Transverse colon (tissue), 4 donors: ENCODE measurements at regions not wholly inside any gene's neighbourhood (a gene's known extent, or its start where the extent isn't known, plus 50 kb on each side); places are given as distances from the start of the nearest gene placed in this dataset.
"Not testable (repeated sequence)": the region's sequence is repeated elsewhere in the genome, so short reads cannot be mapped to it uniquely, and the experiment has no call there.

ENCODE experiments used
- DNase-seq: peaks from one replicate; pipeline ENCODE4 v3.0.0-alpha.2; 2019
- H3K27ac ChIP-seq, 4 donors: fragments of 200-600 bp; sonication (generic); 2 replicates each; pipeline ENCODE4 v1.5.1; 2016 to 2018; ENCODE audit warnings: inconsistent platforms in 4 of 4
- H3K27me3 ChIP-seq: fragments of 200-600 bp; sonication (generic); 2 replicates; pipeline ENCODE4 v1.5.1; 2017; ENCODE audit warnings: inconsistent platforms
- H3K36me3 ChIP-seq, 4 donors: fragments of 200-600 bp; sonication (generic); 2 replicates each; pipeline ENCODE4 v1.5.1; 2017 to 2019; ENCODE audit warnings: inconsistent platforms in 4 of 4
- H3K4me1 ChIP-seq, 4 donors: fragments of 200-600 bp; sonication (generic); 2 replicates each; pipeline ENCODE4 v1.5.1; 2017 to 2020; ENCODE audit warnings: inconsistent platforms in 4 of 4
- H3K4me3 ChIP-seq, 4 donors: fragments of 200-600 bp; sonication (generic); 1 replicate in 1 of 4; 2 replicates in 3 of 4; pipeline versions ENCODE4 v1.5.1 to v1.6.1; 2017 to 2019; ENCODE audit warnings: inconsistent platforms in 4 of 4
- H3K9me3 ChIP-seq, 2 donors: fragments of 200-600 bp; sonication (generic); 2 replicates each; pipeline ENCODE4 v1.5.1; 2017 to 2019; ENCODE audit warnings: inconsistent platforms in 2 of 2
- CTCF ChIP-seq, 5 experiments: fragments of 200-600 bp in 3 of 5; fragments of 450-650 bp in 2 of 5; sonication (generic) in 3 of 5; IDR thresholded peaks; 1 replicate in 2 of 5; 2 replicates in 3 of 5; pipeline ENCODE4 v1.5.1; 2016 to 2017; ENCODE audit warnings: antibody characterized with exemption in 5 of 5, inconsistent platforms in 3 of 5, mild to moderate bottlenecking in 2 of 5, moderate library complexity in 1 of 5
- EP300 ChIP-seq: sonication (generic); formaldehyde crosslinking; IDR thresholded peaks from one replicate; pipeline ENCODE4 v1.6.1; 2017; ENCODE audit warnings: antibody characterized with exemption, low read depth
- POLR2A ChIP-seq: fragments of 450-650 bp; IDR thresholded peaks from one replicate; pipeline ENCODE4 v1.6.1; 2016; ENCODE audit warnings: antibody characterized with exemption, mild to moderate bottlenecking, moderate library complexity
- POLR2AphosphoS5 ChIP-seq, 3 donors: sonication (generic); formaldehyde crosslinking; IDR thresholded peaks; one replicate each; pipeline ENCODE4 v1.6.1; 2016; ENCODE audit warnings: antibody characterized with exemption in 3 of 3
- WGBS, 2 donors: methylation state at CpG; one replicate each; pipeline ENCODE4 v1.1.5; 2018; ENCODE audit warnings: low coverage in 1 of 2; 5-methylcytosine and 5-hydroxymethylcytosine counted together
- in situ Hi-C, 4 donors: fragments of 200-750 bp; cut with MboI; loops; one replicate each; pipeline versions ENCODE4 v1.15.0 to v1.15.1; 2017; ENCODE audit warnings: low sequenced_read_pairs in 3 of 4, low pct_ligation_motif_present in 1 of 4, low pct_unique_long_range_greater_than_20kb in 1 of 4
- intact Hi-C: fragments of 100-400 bp; cut with DNase I; formaldehyde crosslinking; loops from one replicate; pipeline ENCODE4 v1.15.1; 2023; ENCODE audit warnings: low total_unique reads

- TF ChIP-seq POLR2A (no peak), CTCF (IDR thresholded peaks at IDR 0.05) (no peak), EP300 (no peak), POLR2AphosphoS5 (IDR thresholded peaks at IDR 0.05) (no peak)
- intact Hi-C loops (no loop called here), in situ Hi-C loops (no loop called here)
- H3K4me1 ChIP-seq, result peaks cover 16 to 64% (median 43%) of the 10 kb centered on the region in 4 donors
- no peaks in the 10 kb centered on the region for H3K9me3 ChIP-seq
- H3K4me3 ChIP-seq, result no peak overlapping the region
- H3K27ac ChIP-seq, result peak overlapping the region in 3 of 4 donors; percentile 15 to 60 (median 44)
- H3K36me3 ChIP-seq, result no peaks in the 10 kb centered on the region
- no peaks in the 10 kb centered on the region for H3K27me3 ChIP-seq
- WGBS, 2 donors, result 49 to 57% methylated on average over 3 of the region's 3 CpGs
- DNase-seq, result no peak
Measured at GRCh38 chr20:51126337-51126736, 103.4 kb upstream of the KCNG1 start.

- TF ChIP-seq EP300, result no peak
- TF ChIP-seq POLR2AphosphoS5 (IDR thresholded peaks at IDR 0.05), result peak in 2 of 3 donors; percentile 65 to 80
- H3K27me3 ChIP-seq, result no peaks in the 10 kb centered on the region
- in situ Hi-C loops (no loop called here), intact Hi-C loops (no loop called here)
- DNase-seq, result no peak
- H3K36me3 ChIP-seq, result no peaks in the 10 kb centered on the region
- 33 to 58% methylated on average over 3 to 4 of the region's 4 CpGs for WGBS, 2 donors
- peaks cover 19 to 68% (median 48%) of the 10 kb centered on the region in 4 donors for H3K4me1 ChIP-seq
- H3K9me3 ChIP-seq, result no peaks in the 10 kb centered on the region
- H3K27ac ChIP-seq, result peak overlapping the region in 3 of 4 donors; percentile 15 to 60 (median 44)
- no peak overlapping the region for H3K4me3 ChIP-seq
Measured at GRCh38 chr20:51125780-51126179, 102.9 kb upstream of the KCNG1 start.

- Histone ChIP-seq H3K9me3 (no peaks in the 10 kb centered on the region), H3K4me3 (no peak overlapping the region), H3K27me3 (no peaks in the 10 kb centered on the region), H3K36me3 (no peaks in the 10 kb centered on the region), H3K4me1 (peaks cover 21 to 68% (median 51%) of the 10 kb centered on the region in 4 donors), H3K27ac (peak overlapping the region in 2 of 4 donors; percentile 44 to 60)
- TF ChIP-seq POLR2AphosphoS5 (IDR thresholded peaks at IDR 0.05) (no peak), EP300 (no peak), POLR2A (no peak), CTCF (IDR thresholded peaks at IDR 0.05) (no peak)
- 50 to 51% methylated on average over 2 to 5 of the region's 5 CpGs for whole genome bisulfite sequencing, 2 donors
- intact Hi-C loops, result no loop called here
- in situ Hi-C loops, result no loop called here
- no peak for DNase-seq
Measured at GRCh38 chr20:51125105-51125504, 102.2 kb upstream of the KCNG1 start.

- in situ Hi-C loops, H3K36me3 ChIP-seq, DNase-seq, H3K4me3 ChIP-seq, H3K9me3 ChIP-seq, H3K27me3 ChIP-seq, H3K27ac ChIP-seq, intact Hi-C loops: not testable (repeated sequence)
- 84% methylated on average over 1 of the region's 1 CpG; no CpG with 5 or more reads in 1 of the 2 donors for WGBS, 2 donors
- H3K4me1 ChIP-seq, result peaks cover 19 to 60% (median 44%) of the 10 kb centered on the region in 4 donors
Measured at GRCh38 chr20:51123887-51124286, 101.0 kb upstream of the KCNG1 start.

GRCh38 chr20:51122931-51123658 lies 100.2 kb upstream of the KCNG1 start:
- Histone ChIP-seq H3K4me1 (peaks cover 14 to 52% (median 38%) of the 10 kb centered on the region in 4 donors), H3K9me3 (no peaks in the 10 kb centered on the region), H3K27ac (peak overlapping the region in 1 of 4 donors; percentile 30), H3K4me3 (no peak overlapping the region), H3K27me3 (no peaks in the 10 kb centered on the region), H3K36me3 (no peaks in the 10 kb centered on the region)
- WGBS, 2 donors, result 25 to 42% methylated on average over 4 to 7 of the region's 7 CpGs
- in situ Hi-C loops, result no loop called here
- intact Hi-C loops, result no loop called here
- TF ChIP-seq CTCF (IDR thresholded peaks at IDR 0.05) (no peak), EP300 (no peak), POLR2AphosphoS5 (IDR thresholded peaks at IDR 0.05) (no peak), POLR2A (no peak)
- DNase-seq, result no peak
